Loucy (cell line): ENCODE measurements at regions not wholly inside any gene's neighbourhood (a gene's known extent, or its start where the extent isn't known, plus 50 kb on each side); places are given as distances from the start of the nearest gene placed in this dataset.

Experiments
- CTCF ChIP-seq: fragments of 200-600 bp; sonication (generic); conservative IDR thresholded peaks from 2 replicates; pipeline ENCODE4 v1.5.1; 2014; ENCODE audit warnings: mild to moderate bottlenecking, antibody characterized with exemption, low read length
- EZH2phosphoT487 ChIP-seq: fragments of 200-600 bp; IDR thresholded peaks from 2 replicates; pipeline ENCODE4 v1.6.1; 2018; ENCODE audit warnings: antibody characterized with exemption, mild to moderate bottlenecking, moderate library complexity, borderline replicate concordance

- TF ChIP-seq CTCF (no peak), EZH2phosphoT487 (no peak)
These were observed 861.8 kb downstream of the SQOR start for GRCh38 chr15:46496491-46497115.
